Right kidney (tissue), 1 donor: ENCODE measurements at regions not wholly inside any gene's neighbourhood (a gene's known extent, or its start where the extent isn't known, plus 50 kb on each side); places are given as distances from the start of the nearest gene placed in this dataset.

Source experiments
- DNase-seq: peaks from one replicate; pipeline ENCODE4 v3.0.0-alpha.2; 2016

- DNase-seq = no peak
Measured at GRCh38 chr16:55118701-55119260, 188.1 kb downstream of the IRX5 start.

- DNase-seq = no peak
Measured at GRCh38 chr16:55120408-55120807, 189.7 kb downstream of the IRX5 start.

- no peak for DNase-seq
Measured at GRCh38 chr16:55120826-55121225, 190.2 kb downstream of the IRX5 start.

- DNase-seq = no peak
Measured at GRCh38 chr16:55123652-55124051, 193.0 kb downstream of the IRX5 start.

GRCh38 chr16:55125818-55126385, 195.2 kb downstream of the IRX5 start:
- DNase-seq = no peak

GRCh38 chr16:55126456-55126855, 195.8 kb downstream of the IRX5 start:
- DNase-seq = no peak

- no peak for DNase-seq
Measured at GRCh38 chr16:55130456-55130855, 193.5 kb upstream of the IRX6 start.

- DNase-seq = no peak
Measured at GRCh38 chr16:55130911-55131310, 193.1 kb upstream of the IRX6 start.

- no peak for DNase-seq
Measured at GRCh38 chr16:55133654-55134053, 190.3 kb upstream of the IRX6 start.

- no peak for DNase-seq
Measured at GRCh38 chr16:55136356-55137150, 187.4 kb upstream of the IRX6 start.

- no peak for DNase-seq
Measured at GRCh38 chr16:55138298-55138697, 185.7 kb upstream of the IRX6 start.

GRCh38 chr16:55142405-55142804, 181.6 kb upstream of the IRX6 start:
- DNase-seq = no peak

- DNase-seq = no peak
Measured at GRCh38 chr16:55144651-55145050, 179.4 kb upstream of the IRX6 start.

- DNase-seq = no peak
Measured at GRCh38 chr16:55145771-55146603, 178.0 kb upstream of the IRX6 start.

GRCh38 chr16:55146966-55147365, 177.0 kb upstream of the IRX6 start:
- DNase-seq = no peak

- no peak for DNase-seq
Measured at GRCh38 chr16:55147396-55147795, 176.6 kb upstream of the IRX6 start.

- DNase-seq = no peak
Measured at GRCh38 chr16:55149622-55150021, 174.4 kb upstream of the IRX6 start.

- no peak for DNase-seq
Measured at GRCh38 chr16:55151561-55152305, 172.3 kb upstream of the IRX6 start.

- no peak for DNase-seq
Measured at GRCh38 chr16:55152875-55153390, 171.1 kb upstream of the IRX6 start.

- no peak for DNase-seq
Measured at GRCh38 chr16:55154262-55154661, 169.7 kb upstream of the IRX6 start.

- DNase-seq = no peak
Measured at GRCh38 chr16:55154956-55155355, 169.0 kb upstream of the IRX6 start.

- no peak for DNase-seq
Measured at GRCh38 chr16:55155815-55156214, 168.2 kb upstream of the IRX6 start.
